ENCODE measurements at regions not wholly inside any gene's neighbourhood (a gene's known extent, or its start where the extent isn't known, plus 50 kb on each side); places are given as distances from the start of the nearest gene placed in this dataset.

DNA sequence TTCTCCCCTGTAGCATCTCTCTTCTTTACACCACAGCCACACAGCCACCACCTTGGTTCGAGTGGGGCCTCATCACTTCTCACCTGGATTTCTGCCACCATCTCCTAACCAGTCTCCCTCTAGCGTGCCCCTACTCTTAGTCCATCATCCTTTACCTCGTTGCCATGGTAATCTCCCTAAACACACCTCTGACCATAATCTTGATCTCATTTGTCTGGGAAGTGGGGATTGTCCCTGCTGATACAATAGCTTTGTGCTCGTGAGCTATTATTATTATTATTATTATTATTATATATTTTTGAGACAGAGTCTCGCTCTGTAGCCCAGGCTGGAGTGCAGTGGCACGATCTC is 76.5 kb upstream of the HSPA9 start:
- no TSS peak for BruUV-seq (replicated peaks)
- Histone ChIP-seq H3K9me3 (ENCODE audit: control insufficient read depth, insufficient read depth, low read depth, low read length) (no peaks in the 10 kb centered on the region), H3K27ac (ENCODE audit: low read length) (no peak overlapping the region), H3K4me3 (ENCODE audit: low read depth in 2 of 2, low read length in 2 of 2) (no peak overlapping the region), H3K4me1 (ENCODE audit: control insufficient read depth, insufficient read depth, low read length) (no peaks in the 10 kb centered on the region), H3K27me3 (ENCODE audit: control insufficient read depth, insufficient read depth, low read length) (no peaks in the 10 kb centered on the region), H3K36me3 (ENCODE audit: control insufficient read depth, insufficient read depth, low read length) (no peaks in the 10 kb centered on the region)
- ChIA-PET CTCF (no interaction called here), POLR2A (interaction anchor here (0.6 kb wide), 1 partner anchor 608 kb away, joined by 14 read pairs; no protein-coding TSS in a partner anchor)
- ATAC-seq (no peak), DNase-seq (ENCODE audit: low read depth, low spot score) (no peak)
- in situ Hi-C loops (cut with HindIII; ENCODE audit: low pct_unique_long_range_greater_than_20kb, low sequenced_read_pairs) (no loop called here), intact Hi-C loops (cut with micrococcal nuclease; ENCODE audit: unreplicated experiment) (no loop called here)
- TF ChIP-seq, protein P1, sequence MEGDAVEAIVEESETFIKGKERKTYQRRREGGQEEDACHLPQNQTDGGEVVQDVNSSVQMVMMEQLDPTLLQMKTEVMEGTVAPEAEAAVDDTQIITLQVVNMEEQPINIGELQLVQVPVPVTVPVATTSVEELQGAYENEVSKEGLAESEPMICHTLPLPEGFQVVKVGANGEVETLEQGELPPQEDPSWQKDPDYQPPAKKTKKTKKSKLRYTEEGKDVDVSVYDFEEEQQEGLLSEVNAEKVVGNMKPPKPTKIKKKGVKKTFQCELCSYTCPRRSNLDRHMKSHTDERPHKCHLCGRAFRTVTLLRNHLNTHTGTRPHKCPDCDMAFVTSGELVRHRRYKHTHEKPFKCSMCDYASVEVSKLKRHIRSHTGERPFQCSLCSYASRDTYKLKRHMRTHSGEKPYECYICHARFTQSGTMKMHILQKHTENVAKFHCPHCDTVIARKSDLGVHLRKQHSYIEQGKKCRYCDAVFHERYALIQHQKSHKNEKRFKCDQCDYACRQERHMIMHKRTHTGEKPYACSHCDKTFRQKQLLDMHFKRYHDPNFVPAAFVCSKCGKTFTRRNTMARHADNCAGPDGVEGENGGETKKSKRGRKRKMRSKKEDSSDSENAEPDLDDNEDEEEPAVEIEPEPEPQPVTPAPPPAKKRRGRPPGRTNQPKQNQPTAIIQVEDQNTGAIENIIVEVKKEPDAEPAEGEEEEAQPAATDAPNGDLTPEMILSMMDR (IDR thresholded peaks at IDR 0.05), result no peak
- no peak for TF ChIP-seq TCF7L2 (IDR thresholded peaks at IDR 0.05; ENCODE audit: low read depth, low read length)

DNA sequence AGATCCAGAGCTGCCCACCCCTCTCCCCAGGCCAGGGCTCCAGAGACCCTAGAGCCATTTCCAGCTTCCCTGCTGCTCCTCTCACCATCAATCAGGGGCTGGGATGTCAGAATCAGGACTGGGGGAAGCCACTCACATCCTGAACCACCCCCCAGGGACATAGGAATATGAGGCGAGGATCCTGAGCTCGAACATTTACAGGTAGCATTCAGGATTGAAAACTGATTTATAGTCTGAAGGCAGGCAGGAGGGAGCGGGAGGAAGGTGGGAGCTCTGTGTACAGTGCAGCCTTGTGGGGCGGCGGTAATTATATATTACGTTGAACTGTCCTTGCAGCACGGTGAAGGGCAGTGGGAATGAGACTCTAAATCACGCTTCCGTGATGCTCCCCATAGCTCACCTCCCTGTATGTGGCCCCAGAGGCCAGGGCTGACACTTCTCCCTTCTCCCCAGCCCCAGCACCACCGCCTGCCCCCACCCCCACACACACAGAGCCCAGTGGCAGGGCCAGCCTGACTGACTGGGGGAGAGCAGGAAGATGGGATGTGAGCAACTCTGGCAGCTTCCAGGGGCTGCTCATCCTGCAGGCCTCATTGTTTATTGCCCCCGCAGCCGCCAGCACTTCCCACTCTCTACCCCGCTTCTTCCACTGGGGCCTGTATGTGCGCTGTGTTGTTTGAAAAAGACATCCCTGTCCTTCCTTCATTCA is 76.0 kb upstream of the HSPA9 start:
- intact Hi-C loops (cut with micrococcal nuclease; ENCODE audit: unreplicated experiment), result no loop called here

DNA sequence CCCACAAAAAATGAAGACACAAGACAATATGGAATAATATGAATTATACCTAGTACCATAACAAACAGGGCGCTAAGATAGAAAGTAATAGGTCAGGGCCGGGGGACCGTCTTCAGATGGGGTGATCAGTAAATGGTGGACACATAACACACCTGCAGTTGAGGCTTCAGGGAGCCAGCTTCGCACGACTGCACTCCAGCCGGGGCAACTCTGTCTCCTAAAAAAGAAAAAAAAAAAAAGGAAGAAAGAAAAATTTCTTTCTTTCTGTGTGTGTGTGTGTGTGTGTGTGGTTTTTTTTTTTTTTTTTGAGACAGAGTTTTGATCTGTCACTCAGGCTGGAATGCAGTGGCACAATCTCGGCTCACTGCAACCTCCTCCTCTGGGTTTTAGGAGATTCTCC is 75.0 kb upstream of the HSPA9 start:
- ATAC-seq (no peak), DNase-seq (ENCODE audit: low read depth, low spot score) (no peak)
- ChIA-PET POLR2A (no interaction called here), CTCF (no interaction called here)
- no peak overlapping the region for H3K4me3 ChIP-seq (ENCODE audit: low read depth in 2 of 2, low read length in 2 of 2)
- H3K36me3 ChIP-seq (ENCODE audit: control insufficient read depth, insufficient read depth, low read length), result no peaks in the 10 kb centered on the region
- H3K27ac ChIP-seq (ENCODE audit: low read length), result no peak overlapping the region
- no TSS peak for BruUV-seq (replicated peaks)
- no peaks in the 10 kb centered on the region for H3K9me3 ChIP-seq (ENCODE audit: control insufficient read depth, insufficient read depth, low read depth, low read length)
- H3K4me1 ChIP-seq (ENCODE audit: control insufficient read depth, insufficient read depth, low read length), result no peaks in the 10 kb centered on the region
- intact Hi-C loops (cut with micrococcal nuclease; ENCODE audit: unreplicated experiment) (no loop called here), in situ Hi-C loops (cut with HindIII; ENCODE audit: low pct_unique_long_range_greater_than_20kb, low sequenced_read_pairs) (no loop called here)
- H3K27me3 ChIP-seq (ENCODE audit: control insufficient read depth, insufficient read depth, low read length), result no peaks in the 10 kb centered on the region; the same call in 1 of the 2 replicates
- no peak for TF ChIP-seq SIN3A (IDR thresholded peaks at IDR 0.05; ENCODE audit: borderline replicate concordance, insufficient read depth, low read depth, low read length)
- TF ChIP-seq, protein P1 (IDR thresholded peaks at IDR 0.05), result no peak
- no peak for TF ChIP-seq POLR2AphosphoS5 (IDR thresholded peaks at IDR 0.05; ENCODE audit: low read depth, low read length)
- no peak for TF ChIP-seq TCF7L2 (IDR thresholded peaks at IDR 0.05; ENCODE audit: low read depth, low read length)
- TF ChIP-seq, protein P2, sequence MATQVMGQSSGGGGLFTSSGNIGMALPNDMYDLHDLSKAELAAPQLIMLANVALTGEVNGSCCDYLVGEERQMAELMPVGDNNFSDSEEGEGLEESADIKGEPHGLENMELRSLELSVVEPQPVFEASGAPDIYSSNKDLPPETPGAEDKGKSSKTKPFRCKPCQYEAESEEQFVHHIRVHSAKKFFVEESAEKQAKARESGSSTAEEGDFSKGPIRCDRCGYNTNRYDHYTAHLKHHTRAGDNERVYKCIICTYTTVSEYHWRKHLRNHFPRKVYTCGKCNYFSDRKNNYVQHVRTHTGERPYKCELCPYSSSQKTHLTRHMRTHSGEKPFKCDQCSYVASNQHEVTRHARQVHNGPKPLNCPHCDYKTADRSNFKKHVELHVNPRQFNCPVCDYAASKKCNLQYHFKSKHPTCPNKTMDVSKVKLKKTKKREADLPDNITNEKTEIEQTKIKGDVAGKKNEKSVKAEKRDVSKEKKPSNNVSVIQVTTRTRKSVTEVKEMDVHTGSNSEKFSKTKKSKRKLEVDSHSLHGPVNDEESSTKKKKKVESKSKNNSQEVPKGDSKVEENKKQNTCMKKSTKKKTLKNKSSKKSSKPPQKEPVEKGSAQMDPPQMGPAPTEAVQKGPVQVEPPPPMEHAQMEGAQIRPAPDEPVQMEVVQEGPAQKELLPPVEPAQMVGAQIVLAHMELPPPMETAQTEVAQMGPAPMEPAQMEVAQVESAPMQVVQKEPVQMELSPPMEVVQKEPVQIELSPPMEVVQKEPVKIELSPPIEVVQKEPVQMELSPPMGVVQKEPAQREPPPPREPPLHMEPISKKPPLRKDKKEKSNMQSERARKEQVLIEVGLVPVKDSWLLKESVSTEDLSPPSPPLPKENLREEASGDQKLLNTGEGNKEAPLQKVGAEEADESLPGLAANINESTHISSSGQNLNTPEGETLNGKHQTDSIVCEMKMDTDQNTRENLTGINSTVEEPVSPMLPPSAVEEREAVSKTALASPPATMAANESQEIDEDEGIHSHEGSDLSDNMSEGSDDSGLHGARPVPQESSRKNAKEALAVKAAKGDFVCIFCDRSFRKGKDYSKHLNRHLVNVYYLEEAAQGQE (IDR thresholded peaks at IDR 0.05; ENCODE audit: insufficient read depth in 1 of 2, low read depth in 2 of 2, low read length in 1 of 2), result no peak

More for the DNA sequence above, 76.0 kb upstream of the HSPA9 start:
- no peak for DNase-seq (ENCODE audit: low read depth, low spot score)
- TF ChIP-seq SIN3A (IDR thresholded peaks at IDR 0.05; ENCODE audit: borderline replicate concordance, insufficient read depth, low read depth, low read length) (no peak), POLR2AphosphoS5 (IDR thresholded peaks at IDR 0.05; ENCODE audit: low read depth, low read length) (no peak)
- no peak overlapping the region for H3K27ac ChIP-seq (ENCODE audit: low read length)
- ChIA-PET POLR2A (no interaction called here), CTCF (no interaction called here)
- in situ Hi-C loops (cut with HindIII; ENCODE audit: low pct_unique_long_range_greater_than_20kb, low sequenced_read_pairs), result no loop called here
- no peaks in the 10 kb centered on the region; the same call in 1 of the 2 replicates for H3K27me3 ChIP-seq (ENCODE audit: control insufficient read depth, insufficient read depth, low read length)
- no peaks in the 10 kb centered on the region for H3K4me1 ChIP-seq (ENCODE audit: control insufficient read depth, insufficient read depth, low read length)
- no peak overlapping the region for H3K4me3 ChIP-seq (ENCODE audit: low read depth in 2 of 2, low read length in 2 of 2)
- no peak for ATAC-seq
- H3K9me3 ChIP-seq (ENCODE audit: control insufficient read depth, insufficient read depth, low read depth, low read length), result no peaks in the 10 kb centered on the region
- BruUV-seq (replicated peaks), result no TSS peak
- no peaks in the 10 kb centered on the region for H3K36me3 ChIP-seq (ENCODE audit: control insufficient read depth, insufficient read depth, low read length)
